Eye (tissue), 1 donor: ENCODE measurements at regions not wholly inside any gene's neighbourhood (a gene's known extent, or its start where the extent isn't known, plus 50 kb on each side); places are given as distances from the start of the nearest gene placed in this dataset.
"Not testable (repeated sequence)": the region's sequence is repeated elsewhere in the genome, so short reads cannot be mapped to it uniquely, and the experiment has no call there.

Source experiments
- DNase-seq: peaks from one replicate; pipeline ENCODE4 v3.0.0-alpha.2; 2015

GRCh38 chr7:25672496-25672895 is 444.2 kb upstream of the NPVF start:
- DNase-seq, result no peak

- no peak for DNase-seq
Observed at GRCh38 chr7:25675789-25676474, 447.6 kb upstream of the NPVF start.

GRCh38 chr7:25677595-25677994 is 449.3 kb upstream of the NPVF start:
- DNase-seq, result no peak

GRCh38 chr7:25678215-25678614 is 449.9 kb upstream of the NPVF start:
- DNase-seq, result no peak

- DNase-seq, result no peak
Observed at GRCh38 chr7:25680636-25681035, 452.4 kb upstream of the NPVF start.

GRCh38 chr7:25684360-25684759 is 456.1 kb upstream of the NPVF start:
- DNase-seq, result no peak

GRCh38 chr7:25686493-25686892 is 458.2 kb upstream of the NPVF start:
- DNase-seq, result no peak

GRCh38 chr7:25694211-25694610 is 457.8 kb upstream of the NFE2L3 start:
- DNase-seq, result no peak

- no peak for DNase-seq
Observed at GRCh38 chr7:25694699-25695098, 457.3 kb upstream of the NFE2L3 start.

- no peak for DNase-seq
Observed at GRCh38 chr7:25696571-25696970, 455.4 kb upstream of the NFE2L3 start.

GRCh38 chr7:25698451-25699113 is 453.4 kb upstream of the NFE2L3 start:
- DNase-seq, result no peak

GRCh38 chr7:25700141-25700540 is 451.9 kb upstream of the NFE2L3 start:
- DNase-seq, result not testable (repeated sequence)

- DNase-seq, result no peak
Observed at GRCh38 chr7:25704413-25704812, 447.6 kb upstream of the NFE2L3 start.

- DNase-seq, result no peak
Observed at GRCh38 chr7:25706764-25707163, 445.2 kb upstream of the NFE2L3 start.

- peak; percentile 35 for DNase-seq
Observed at GRCh38 chr7:25707768-25708620, 444.0 kb upstream of the NFE2L3 start.

GRCh38 chr7:25710959-25711358 is 441.0 kb upstream of the NFE2L3 start:
- no peak for DNase-seq

- no peak for DNase-seq
Observed at GRCh38 chr7:25711940-25712339, 440.1 kb upstream of the NFE2L3 start.

- DNase-seq, result no peak
Observed at GRCh38 chr7:25712500-25712899, 439.5 kb upstream of the NFE2L3 start.

- no peak for DNase-seq
Observed at GRCh38 chr7:25714013-25714412, 438.0 kb upstream of the NFE2L3 start.

GRCh38 chr7:25716421-25716820 is 435.6 kb upstream of the NFE2L3 start:
- DNase-seq, result no peak

GRCh38 chr7:25718596-25718995 is 433.4 kb upstream of the NFE2L3 start:
- no peak for DNase-seq

- DNase-seq, result no peak
Observed at GRCh38 chr7:25719190-25719896, 432.7 kb upstream of the NFE2L3 start.

GRCh38 chr7:25720427-25720826 is 431.6 kb upstream of the NFE2L3 start:
- peak; percentile 46 for DNase-seq
